ENCODE measurements at regions not wholly inside any gene's neighbourhood (a gene's known extent, or its start where the extent isn't known, plus 50 kb on each side); places are given as distances from the start of the nearest gene placed in this dataset.

GRCh38 chr15:66643033-66643432 lies 59.0 kb upstream of the SMAD6 start:
- TF ChIP-seq EZH2 (IDR thresholded peaks at IDR 0.05; ENCODE audit: borderline replicate concordance) (no peak), EZH2phosphoT487 (IDR thresholded peaks at IDR 0.05; ENCODE audit: low read depth, severe bottlenecking, unreplicated experiment) (no peak), CTCF (IDR thresholded peaks at IDR 0.05; ENCODE audit: poor library complexity) (no peak)
